PC-9 (cell line): ENCODE measurements at regions not wholly inside any gene's neighbourhood (a gene's known extent, or its start where the extent isn't known, plus 50 kb on each side); places are given as distances from the start of the nearest gene placed in this dataset.

Experiments used
- BruUV-seq: library from RNA; stranded (reverse); fragments of 400-500 nt; replicated peaks from 2 replicates; lab custom pipeline; 2021; lab: Mats Ljungman, UMichigan
- CTCF ChIA-PET: fragments of 300-600 bp; sonication (Branson Sonifier 250); formaldehyde crosslinking; loops from one replicate; lab custom pipeline; 2022; ENCODE audit warnings: antibody characterized with exemption; lab: Charles Lee
- POLR2A ChIA-PET: fragments of 300-600 bp; sonication (Branson Sonifier 250); formaldehyde crosslinking; loops from one replicate; lab custom pipeline; 2022; ENCODE audit warnings: antibody characterized with exemption; ENCODE audit not compliant: unreplicated experiment; lab: Charles Lee
- DNase-seq, 2 experiments: peaks; one replicate each; pipeline versions ENCODE4 v3.0.0 to v3.0.0-alpha.2; 2015 to 2022; ENCODE audit warnings: mixed read lengths in 1 of 2
- H2AFZ ChIP-seq: fragments of 200-600 bp; sonication (generic); 2 replicates; pipeline ENCODE4 v1.8.1; 2017; ENCODE audit warnings: antibody characterized with exemption
- H3F3A ChIP-seq: fragments of 200-600 bp; sonication (generic); 2 replicates; pipeline ENCODE4 v1.8.1; 2017; ENCODE audit warnings: antibody characterized with exemption, mild to moderate bottlenecking, low read depth; ENCODE audit not compliant: insufficient read depth
- H3K27ac ChIP-seq: fragments of 200-600 bp; sonication (generic); 2 replicates; pipeline ENCODE4 v1.6.1; 2016; ENCODE audit warnings: mixed run types
- H3K27me3 ChIP-seq: fragments of 200-600 bp; sonication (generic); 2 replicates; pipeline ENCODE4 v1.6.1; 2016; ENCODE audit warnings: low read depth, mixed run types; ENCODE audit not compliant: insufficient read depth
- H3K36me3 ChIP-seq: fragments of 200-600 bp; sonication (generic); 2 replicates; pipeline ENCODE4 v1.6.1; 2016; ENCODE audit warnings: low read depth, mixed run types
- H3K4me1 ChIP-seq: fragments of 200-600 bp; sonication (generic); replicated peaks from 2 replicates; pipeline ENCODE4 v1.6.1; 2016; ENCODE audit warnings: mixed run types; ENCODE audit not compliant: insufficient read depth
- H3K4me2 ChIP-seq: fragments of 200-600 bp; sonication (generic); 2 replicates; pipeline ENCODE4 v1.6.1; 2017; ENCODE audit warnings: mixed run types
- H3K4me3 ChIP-seq: fragments of 200-600 bp; sonication (generic); 2 replicates; pipeline ENCODE4 v1.6.1; 2016; ENCODE audit warnings: mixed run types
- H3K79me2 ChIP-seq: fragments of 200-600 bp; sonication (generic); 2 replicates; pipeline ENCODE4 v1.6.1; 2017; ENCODE audit warnings: low read depth, mixed run types
- H3K9me2 ChIP-seq: fragments of 200-600 bp; sonication (generic); 2 replicates; pipeline ENCODE4 v1.8.1; 2017; ENCODE audit warnings: mild to moderate bottlenecking; ENCODE audit not compliant: insufficient read depth
- H3K9me3 ChIP-seq: fragments of 200-600 bp; sonication (generic); 2 replicates; pipeline ENCODE4 v1.8.1; 2016; ENCODE audit warnings: low read depth; ENCODE audit not compliant: insufficient read depth
- H4K20me1 ChIP-seq: fragments of 200-600 bp; sonication (generic); 2 replicates; pipeline ENCODE4 v1.8.1; 2017; ENCODE audit not compliant: insufficient read depth
- EZH2 ChIP-seq: fragments of 200-600 bp; sonication (generic); IDR thresholded peaks from 2 replicates; pipeline ENCODE4 v1.8.0; 2017; ENCODE audit warnings: antibody characterized with exemption, low read depth
- intact Hi-C: fragments of 100-400 bp; cut with micrococcal nuclease; formaldehyde crosslinking; loops from one replicate; pipeline ENCODE4 v1.10.0; 2022; ENCODE audit not compliant: unreplicated experiment
- TF ChIP-seq, protein P1 (sequence below): fragments of 200-600 bp; sonication (generic); conservative IDR thresholded peaks from 2 replicates; pipeline ENCODE4 v1.6.1; 2017; ENCODE audit warnings: mixed run types, antibody characterized with exemption, mild to moderate bottlenecking, moderate library complexity

DNA sequence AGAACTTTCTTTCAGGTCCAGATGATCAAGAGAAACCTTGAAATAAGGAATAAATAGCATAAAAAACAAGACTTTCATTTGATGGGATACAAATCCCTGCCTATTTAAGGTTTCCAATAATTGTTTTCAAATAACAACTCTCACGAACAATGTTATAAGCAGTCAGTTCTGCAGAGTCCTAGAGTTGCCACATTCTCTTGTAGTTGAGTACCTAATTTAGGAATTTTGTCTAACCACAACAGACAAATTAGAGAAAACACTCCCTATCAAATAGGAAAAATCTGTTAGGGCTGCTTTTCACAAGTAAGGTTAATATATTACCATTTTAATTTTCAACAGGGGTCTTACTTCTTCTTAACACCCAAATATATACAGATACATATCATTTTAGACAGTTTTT lies 130.1 kb upstream of the CDH20 start:
- POLR2A ChIA-PET: no interaction called here
- H3K27me3 ChIP-seq: no peaks in the 10 kb centered on the region
- no peak for DNase-seq
- no peaks in the 10 kb centered on the region for H3K4me1 ChIP-seq
- no peaks in the 10 kb centered on the region for H3K9me3 ChIP-seq
- H3K79me2 ChIP-seq: no peaks in the 10 kb centered on the region
- no peaks in the 10 kb centered on the region for H3K36me3 ChIP-seq
- H2AFZ ChIP-seq: no peak overlapping the region
- H3K4me3 ChIP-seq: no peak overlapping the region
- TF ChIP-seq, protein P1, sequence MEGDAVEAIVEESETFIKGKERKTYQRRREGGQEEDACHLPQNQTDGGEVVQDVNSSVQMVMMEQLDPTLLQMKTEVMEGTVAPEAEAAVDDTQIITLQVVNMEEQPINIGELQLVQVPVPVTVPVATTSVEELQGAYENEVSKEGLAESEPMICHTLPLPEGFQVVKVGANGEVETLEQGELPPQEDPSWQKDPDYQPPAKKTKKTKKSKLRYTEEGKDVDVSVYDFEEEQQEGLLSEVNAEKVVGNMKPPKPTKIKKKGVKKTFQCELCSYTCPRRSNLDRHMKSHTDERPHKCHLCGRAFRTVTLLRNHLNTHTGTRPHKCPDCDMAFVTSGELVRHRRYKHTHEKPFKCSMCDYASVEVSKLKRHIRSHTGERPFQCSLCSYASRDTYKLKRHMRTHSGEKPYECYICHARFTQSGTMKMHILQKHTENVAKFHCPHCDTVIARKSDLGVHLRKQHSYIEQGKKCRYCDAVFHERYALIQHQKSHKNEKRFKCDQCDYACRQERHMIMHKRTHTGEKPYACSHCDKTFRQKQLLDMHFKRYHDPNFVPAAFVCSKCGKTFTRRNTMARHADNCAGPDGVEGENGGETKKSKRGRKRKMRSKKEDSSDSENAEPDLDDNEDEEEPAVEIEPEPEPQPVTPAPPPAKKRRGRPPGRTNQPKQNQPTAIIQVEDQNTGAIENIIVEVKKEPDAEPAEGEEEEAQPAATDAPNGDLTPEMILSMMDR: no peak
- no peak for TF ChIP-seq EZH2
- H3F3A ChIP-seq: no peaks in the 10 kb centered on the region
- H3K4me2 ChIP-seq: no peak overlapping the region
- no peaks in the 10 kb centered on the region for H3K9me2 ChIP-seq
- H4K20me1 ChIP-seq: no peaks in the 10 kb centered on the region
- BruUV-seq: no TSS peak
- CTCF ChIA-PET: no interaction called here
- no peak overlapping the region for H3K27ac ChIP-seq
- intact Hi-C loops: no loop called here

DNA sequence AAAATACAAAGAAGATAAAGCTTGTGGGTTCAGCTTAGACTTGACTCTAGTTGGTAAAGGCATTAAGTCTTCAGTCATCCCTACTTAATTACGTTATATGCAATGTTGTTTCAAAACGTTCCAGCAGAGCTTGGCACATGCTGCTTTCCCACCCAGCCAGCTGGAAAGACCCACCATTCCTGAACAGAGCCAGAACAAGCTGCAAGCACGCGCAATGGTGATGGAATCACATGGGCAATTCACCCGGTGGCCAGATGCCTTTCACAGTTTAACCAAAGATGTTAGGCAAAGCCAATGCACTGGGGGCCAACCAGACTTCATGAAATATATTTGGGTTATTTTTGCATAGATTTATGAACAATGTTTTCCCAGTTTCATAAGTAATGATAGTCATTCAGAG lies 123.4 kb upstream of the CDH20 start:
- intact Hi-C loops: no loop called here
- no peak overlapping the region for H3K4me2 ChIP-seq
- H3K9me2 ChIP-seq: no peaks in the 10 kb centered on the region
- TF ChIP-seq EZH2: no peak
- TF ChIP-seq, protein P1: no peak
- no peak overlapping the region for H3K4me3 ChIP-seq
- no peaks in the 10 kb centered on the region for H3F3A ChIP-seq
- no TSS peak for BruUV-seq
- CTCF ChIA-PET: no interaction called here
- H3K79me2 ChIP-seq: no peaks in the 10 kb centered on the region
- no peak overlapping the region for H2AFZ ChIP-seq
- no peaks in the 10 kb centered on the region for H3K4me1 ChIP-seq
- no peaks in the 10 kb centered on the region for H3K36me3 ChIP-seq
- no peak for DNase-seq
- H4K20me1 ChIP-seq: no peaks in the 10 kb centered on the region
- no peak overlapping the region for H3K27ac ChIP-seq
- no peaks in the 10 kb centered on the region for H3K27me3 ChIP-seq
- POLR2A ChIA-PET: no interaction called here
- no peaks in the 10 kb centered on the region for H3K9me3 ChIP-seq

DNA sequence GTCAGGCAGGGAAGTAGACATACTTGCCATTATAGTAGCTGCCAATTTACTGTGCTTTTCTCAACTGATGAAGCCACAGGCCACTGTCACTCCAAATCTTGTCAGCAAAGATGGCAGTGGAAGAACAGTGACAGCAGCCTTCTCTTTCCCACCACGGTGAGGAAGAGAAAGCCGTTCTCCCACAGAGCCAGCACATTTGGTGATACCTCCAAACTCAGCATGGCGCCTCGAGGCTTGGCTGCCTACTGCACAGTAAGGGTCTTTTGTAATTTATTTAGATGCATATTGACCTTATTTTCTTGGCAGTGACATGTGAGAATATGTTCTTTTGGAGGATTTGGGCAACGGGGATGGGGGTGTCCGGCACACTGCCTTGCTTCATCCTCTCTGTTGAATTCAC lies 117.2 kb upstream of the CDH20 start:
- CTCF ChIA-PET: no interaction called here
- no TSS peak for BruUV-seq

More for the DNA sequence above, 117.2 kb upstream of the CDH20 start:
- H4K20me1 ChIP-seq: no peaks in the 10 kb centered on the region
- H3K9me2 ChIP-seq: no peaks in the 10 kb centered on the region
- no peaks in the 10 kb centered on the region for H3K36me3 ChIP-seq
- no peaks in the 10 kb centered on the region for H3F3A ChIP-seq
- POLR2A ChIA-PET: no interaction called here
- H3K4me1 ChIP-seq: no peaks in the 10 kb centered on the region
- no peak overlapping the region for H3K27ac ChIP-seq
- no peaks in the 10 kb centered on the region for H3K27me3 ChIP-seq
- H3K4me2 ChIP-seq: no peak overlapping the region
- DNase-seq: no peak
- TF ChIP-seq EZH2: no peak
- TF ChIP-seq, protein P1: no peak
- H3K4me3 ChIP-seq: no peak overlapping the region
- no peak overlapping the region for H2AFZ ChIP-seq
- no peaks in the 10 kb centered on the region for H3K9me3 ChIP-seq
- H3K79me2 ChIP-seq: no peaks in the 10 kb centered on the region
- intact Hi-C loops: no loop called here
